Stimulated activated CD4-positive, alpha-beta T cell treated with anti-CD3 and anti-CD28 coated beads, Interleukin-1b, Interleukin-23, amount 100 ng/mL, for 4 hours (primary cell): ENCODE measurements at regions not wholly inside any gene's neighbourhood (a gene's known extent, or its start where the extent isn't known, plus 50 kb on each side); places are given as distances from the start of the nearest gene placed in this dataset.

Experiments
- DNase-seq, 2 donors: peaks; one replicate each; pipeline ENCODE4 v3.0.0-alpha.2; 2020; ENCODE audit warnings: low read depth in 2 of 2

DNA sequence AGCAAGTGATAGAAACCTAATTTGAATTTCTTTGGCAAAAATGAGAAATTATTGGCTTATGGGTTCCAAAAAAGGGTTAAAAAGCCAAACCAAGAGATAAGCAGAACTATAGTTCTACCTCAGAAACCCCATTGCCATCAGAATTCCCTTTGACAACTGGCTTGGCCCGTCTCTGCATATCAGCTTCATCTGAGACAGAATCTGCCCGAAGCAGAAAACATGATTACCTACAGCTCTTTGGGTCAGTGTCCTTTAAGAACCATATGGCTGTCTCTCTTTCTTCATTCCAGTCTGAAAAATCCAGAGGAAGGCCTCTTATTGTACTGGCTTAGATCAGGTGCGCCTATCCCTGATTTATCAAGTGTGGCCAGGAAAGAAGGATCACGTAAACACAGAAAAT, 49.8 kb upstream of the AGPS start:
- no peak for DNase-seq
